GM18508 (cell line): ENCODE measurements at regions not wholly inside any gene's neighbourhood (a gene's known extent, or its start where the extent isn't known, plus 50 kb on each side); places are given as distances from the start of the nearest gene placed in this dataset.

Experiments used
- ATAC-seq: cut with Tn5 transposase; IDR thresholded peaks from one replicate; pipeline ENCODE4 v1.9.1; 2021; ENCODE audit warnings: moderate number of reproducible peaks; ENCODE audit not compliant: insufficient read depth, unreplicated experiment

GRCh38 chr20:50272724-50273446 lies 82.3 kb downstream of the CEBPB start:
- no peak for ATAC-seq

- no peak for ATAC-seq
Measured at GRCh38 chr20:50273601-50274491, 83.2 kb downstream of the CEBPB start.

- ATAC-seq: no peak
Measured at GRCh38 chr20:50274570-50275430, 84.2 kb downstream of the CEBPB start.

- ATAC-seq: no peak
Measured at GRCh38 chr20:50276119-50277063, 85.8 kb downstream of the CEBPB start.

GRCh38 chr20:50277064-50277415 lies 86.4 kb downstream of the CEBPB start:
- ATAC-seq: no peak

- no peak for ATAC-seq
Measured at GRCh38 chr20:50277460-50278376, 87.1 kb downstream of the CEBPB start.

GRCh38 chr20:50278377-50278683 lies 87.7 kb downstream of the CEBPB start:
- no peak for ATAC-seq

- no peak for ATAC-seq
Measured at GRCh38 chr20:50278684-50279531, 88.3 kb downstream of the CEBPB start.

GRCh38 chr20:50279988-50280850 lies 89.6 kb downstream of the CEBPB start:
- ATAC-seq: no peak

GRCh38 chr20:50280851-50281655 lies 90.4 kb downstream of the CEBPB start:
- no peak for ATAC-seq

GRCh38 chr20:50281831-50282591 lies 91.4 kb downstream of the CEBPB start:
- ATAC-seq: no peak

- ATAC-seq: no peak
Measured at GRCh38 chr20:50282592-50283241, 92.1 kb downstream of the CEBPB start.

- no peak for ATAC-seq
Measured at GRCh38 chr20:50283370-50283769, 92.7 kb downstream of the CEBPB start.

- no peak for ATAC-seq
Measured at GRCh38 chr20:50283922-50284810, 93.5 kb downstream of the CEBPB start.
